Large intestine (tissue), 3 donors: ENCODE measurements at regions not wholly inside any gene's neighbourhood (a gene's known extent, or its start where the extent isn't known, plus 50 kb on each side); places are given as distances from the start of the nearest gene placed in this dataset.

Source experiments
- DNase-seq, 2 donors: peaks; one replicate each; pipeline versions ENCODE4 v3.0.0 to v3.0.0-alpha.2; 2013
- H3K27ac ChIP-seq: one replicate; pipeline ENCODE4 v1.5.1; 2013; ENCODE audit warnings: low read length
- H3K27me3 ChIP-seq: 2 replicates; pipeline ENCODE4 v1.6.1; 2013; ENCODE audit warnings: low read length; ENCODE audit not compliant: control insufficient read depth, insufficient read depth
- H3K36me3 ChIP-seq: 2 replicates; pipeline ENCODE4 v1.6.1; 2013; ENCODE audit warnings: low read length; ENCODE audit not compliant: control insufficient read depth, insufficient read depth
- H3K4me1 ChIP-seq: one replicate; pipeline ENCODE4 v1.6.1; 2013; ENCODE audit warnings: low read length; ENCODE audit not compliant: control insufficient read depth, insufficient read depth
- H3K4me3 ChIP-seq: one replicate; pipeline ENCODE4 v1.5.1; 2013; ENCODE audit warnings: low read length
- H3K9me3 ChIP-seq: one replicate; pipeline ENCODE4 v1.6.1; 2013; ENCODE audit warnings: mild to moderate bottlenecking, low read depth, low read length, moderate library complexity; ENCODE audit not compliant: control insufficient read depth
- WGBS: methylation state at CpG from one replicate; pipeline ENCODE4 v1.1.5; 2013; ENCODE audit warnings: low lambda C conversion rate; ENCODE audit not compliant: insufficient coverage; 5-methylcytosine and 5-hydroxymethylcytosine counted together

- H3K27me3 ChIP-seq = no peaks in the 10 kb centered on the region
- DNase-seq = no peak
- no peak overlapping the region for H3K27ac ChIP-seq
- H3K9me3 ChIP-seq = no peaks in the 10 kb centered on the region
- H3K4me3 ChIP-seq = no peak overlapping the region
- no peaks in the 10 kb centered on the region for H3K36me3 ChIP-seq
- H3K4me1 ChIP-seq = no peaks in the 10 kb centered on the region
Measured at GRCh38 chr12:39048395-39048794, 143.0 kb upstream of the CPNE8 start.

- DNase-seq = no peak
- no peaks in the 10 kb centered on the region for H3K4me1 ChIP-seq
- no peaks in the 10 kb centered on the region for H3K36me3 ChIP-seq
Measured at GRCh38 chr12:39047539-39048262, 142.3 kb upstream of the CPNE8 start.

DNA sequence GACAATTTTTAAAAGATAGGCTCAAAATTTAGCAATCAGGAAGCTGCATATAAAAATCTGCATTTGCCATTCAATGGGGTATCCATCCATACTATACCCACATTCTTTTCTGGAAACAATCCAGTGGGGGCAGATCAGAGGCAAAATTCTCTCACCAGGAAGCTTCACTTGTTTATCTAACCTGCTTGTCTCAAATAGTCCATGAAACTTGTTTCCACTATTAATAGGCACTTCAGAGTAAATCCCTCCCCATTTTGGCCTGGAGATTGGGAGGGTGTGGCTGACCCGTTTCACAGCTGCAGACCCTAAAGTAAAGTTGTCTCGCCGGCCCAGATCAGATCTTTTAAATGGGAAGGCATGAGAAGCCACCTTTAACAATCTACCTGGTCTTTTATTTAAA, 139.4 kb upstream of the CPNE8 start:
- no peak for DNase-seq
- no peaks in the 10 kb centered on the region for H3K9me3 ChIP-seq
- no peaks in the 10 kb centered on the region for H3K36me3 ChIP-seq
- H3K4me1 ChIP-seq = no peaks in the 10 kb centered on the region
- H3K27me3 ChIP-seq = no peaks in the 10 kb centered on the region
- no peak overlapping the region for H3K27ac ChIP-seq
- no peak overlapping the region for H3K4me3 ChIP-seq
- no CpG with 5 or more reads among the region's 3 CpGs for whole genome bisulfite sequencing

More at GRCh38 chr12:39047539-39048262, 142.3 kb upstream of the CPNE8 start:
- H3K27me3 ChIP-seq = no peaks in the 10 kb centered on the region
- H3K9me3 ChIP-seq = no peaks in the 10 kb centered on the region
- no peak overlapping the region for H3K27ac ChIP-seq
- no peak overlapping the region for H3K4me3 ChIP-seq
- no CpG with 5 or more reads among the region's 8 CpGs for WGBS

DNA sequence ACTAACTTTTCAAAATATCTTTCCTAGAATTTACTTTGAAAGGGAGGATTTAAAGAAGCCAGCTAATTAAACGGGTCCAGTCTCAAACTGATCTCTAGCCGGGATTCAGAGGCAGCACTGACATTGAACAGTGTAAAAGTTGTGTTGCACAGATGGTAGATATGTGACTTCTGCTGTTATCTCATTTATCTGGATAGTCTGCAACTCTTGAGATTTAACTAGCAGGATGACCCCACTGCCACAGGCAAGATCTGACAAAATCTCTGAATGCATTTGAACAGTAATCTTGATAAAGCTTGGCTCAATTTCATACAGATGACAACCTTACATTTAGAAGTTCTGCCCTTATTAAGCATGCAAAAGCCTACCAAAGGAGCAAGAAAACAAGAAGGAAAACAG, 138.0 kb upstream of the CPNE8 start:
- Histone ChIP-seq H3K27ac (no peak overlapping the region), H3K36me3 (no peaks in the 10 kb centered on the region), H3K9me3 (no peaks in the 10 kb centered on the region), H3K27me3 (no peaks in the 10 kb centered on the region), H3K4me3 (no peak overlapping the region), H3K4me1 (no peaks in the 10 kb centered on the region)
- no peak for DNase-seq
- no CpG with 5 or more reads among the region's 2 CpGs for WGBS

- no peaks in the 10 kb centered on the region for H3K4me1 ChIP-seq
- H3K36me3 ChIP-seq = no peaks in the 10 kb centered on the region
- H3K27me3 ChIP-seq = no peaks in the 10 kb centered on the region
- H3K27ac ChIP-seq = no peak overlapping the region
- H3K4me3 ChIP-seq = no peak overlapping the region
- WGBS = no CpG with 5 or more reads among the region's 2 CpGs
- no peaks in the 10 kb centered on the region for H3K9me3 ChIP-seq
- DNase-seq = no peak
Measured at GRCh38 chr12:39040275-39040674, 134.9 kb upstream of the CPNE8 start.

GRCh38 chr12:39037115-39037514, 131.7 kb upstream of the CPNE8 start:
- H3K4me1 ChIP-seq = no peaks in the 10 kb centered on the region
- H3K36me3 ChIP-seq = no peaks in the 10 kb centered on the region
- no peak overlapping the region for H3K27ac ChIP-seq
- no CpG with 5 or more reads among the region's 2 CpGs for WGBS
- H3K27me3 ChIP-seq = no peaks in the 10 kb centered on the region
- H3K4me3 ChIP-seq = no peak overlapping the region
- no peaks in the 10 kb centered on the region for H3K9me3 ChIP-seq
- no peak for DNase-seq

DNA sequence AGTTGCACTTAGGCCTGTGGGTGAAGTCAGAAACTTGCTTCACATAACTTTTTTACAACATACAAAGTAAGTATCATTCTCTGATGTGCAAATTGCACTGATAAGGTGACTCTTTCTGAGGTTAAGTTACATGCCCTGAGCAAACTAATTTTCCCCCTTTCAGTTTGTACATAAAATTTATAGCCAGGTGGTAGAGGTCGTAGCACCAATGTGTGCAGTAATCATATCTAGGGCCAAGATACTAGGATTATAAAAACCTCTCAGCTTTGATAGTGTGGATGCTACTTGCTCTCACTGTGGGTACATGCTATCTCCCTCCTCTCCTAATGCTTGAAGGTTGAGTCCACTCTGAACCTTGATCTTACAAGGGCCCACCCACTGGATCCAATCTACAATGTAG, 130.7 kb upstream of the CPNE8 start:
- Histone ChIP-seq H3K27me3 (no peaks in the 10 kb centered on the region), H3K9me3 (no peaks in the 10 kb centered on the region), H3K27ac (no peak overlapping the region), H3K4me3 (no peak overlapping the region), H3K36me3 (no peaks in the 10 kb centered on the region), H3K4me1 (no peaks in the 10 kb centered on the region)
- WGBS = no CpG with 5 or more reads among the region's 1 CpG
- peak; percentile 61 to 86 for DNase-seq

- Histone ChIP-seq H3K4me1 (no peaks in the 10 kb centered on the region), H3K27me3 (no peaks in the 10 kb centered on the region), H3K27ac (no peak overlapping the region), H3K36me3 (no peaks in the 10 kb centered on the region), H3K9me3 (no peaks in the 10 kb centered on the region), H3K4me3 (no peak overlapping the region)
- no peak for DNase-seq
- no CpG with 5 or more reads among the region's 4 CpGs for WGBS
Measured at GRCh38 chr12:39033782-39034181, 128.4 kb upstream of the CPNE8 start.

GRCh38 chr12:39032448-39032847, 127.1 kb upstream of the CPNE8 start:
- no peak overlapping the region for H3K27ac ChIP-seq
- no peaks in the 10 kb centered on the region for H3K4me1 ChIP-seq
- H3K9me3 ChIP-seq = no peaks in the 10 kb centered on the region
- H3K27me3 ChIP-seq = no peaks in the 10 kb centered on the region
- H3K36me3 ChIP-seq = no peaks in the 10 kb centered on the region
- no peak for DNase-seq
- whole genome bisulfite sequencing = no CpG with 5 or more reads among the region's 2 CpGs
- H3K4me3 ChIP-seq = no peak overlapping the region

DNA sequence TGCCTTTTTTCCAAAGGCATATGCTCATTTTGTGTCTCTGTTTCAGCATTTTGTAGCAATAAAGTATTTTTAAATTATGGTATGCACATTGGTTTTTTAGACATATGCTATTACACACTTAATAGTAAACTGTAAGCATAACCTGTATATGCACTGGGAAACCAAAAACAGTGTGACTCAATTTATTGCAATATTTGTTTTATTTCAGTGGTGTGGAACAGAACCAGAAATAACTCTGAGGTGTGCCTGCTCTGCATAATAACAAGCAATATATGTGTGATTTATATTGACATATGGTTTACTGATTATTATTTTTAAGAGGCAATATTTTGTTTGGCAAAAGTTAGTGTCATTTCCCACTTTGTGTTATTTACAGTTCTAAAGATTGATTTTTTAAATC, 126.6 kb upstream of the CPNE8 start:
- H3K27me3 ChIP-seq = no peaks in the 10 kb centered on the region
- DNase-seq = no peak
- H3K4me1 ChIP-seq = no peaks in the 10 kb centered on the region
- no peaks in the 10 kb centered on the region for H3K36me3 ChIP-seq
- H3K4me3 ChIP-seq = no peak overlapping the region
- H3K27ac ChIP-seq = no peak overlapping the region
- no peaks in the 10 kb centered on the region for H3K9me3 ChIP-seq

DNA sequence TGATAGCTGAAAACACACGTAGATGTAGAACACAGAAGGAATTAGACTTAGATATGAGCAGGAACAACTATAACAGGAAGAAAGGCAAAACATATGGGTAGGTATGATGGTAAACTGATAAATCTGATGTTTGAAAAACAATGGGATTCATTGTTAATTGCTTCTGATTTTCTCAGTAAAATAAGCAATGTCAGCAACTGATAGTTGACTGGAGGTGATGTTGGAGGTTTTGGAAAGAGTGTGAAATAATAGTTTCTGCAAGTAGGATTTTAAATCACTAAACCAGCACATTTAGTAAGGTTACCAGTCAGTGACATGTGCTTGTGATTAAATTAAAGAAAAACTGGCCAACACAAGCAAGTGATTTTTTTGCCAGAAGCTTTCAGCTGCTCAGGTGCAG, 123.0 kb upstream of the CPNE8 start:
- H3K4me1 ChIP-seq = no peaks in the 10 kb centered on the region
- no peak overlapping the region for H3K27ac ChIP-seq
- DNase-seq = no peak
- H3K36me3 ChIP-seq = no peaks in the 10 kb centered on the region
- H3K27me3 ChIP-seq = no peaks in the 10 kb centered on the region
- WGBS = 100% methylated on average over 1 of the region's 1 CpG
- H3K9me3 ChIP-seq = no peaks in the 10 kb centered on the region
- H3K4me3 ChIP-seq = no peak overlapping the region
